HG03175 (cell line): ENCODE measurements at regions not wholly inside any gene's neighbourhood (a gene's known extent, or its start where the extent isn't known, plus 50 kb on each side); places are given as distances from the start of the nearest gene placed in this dataset.
"Not testable (repeated sequence)": the region's sequence is repeated elsewhere in the genome, so short reads cannot be mapped to it uniquely, and the experiment has no call there.

Experiments
- ATAC-seq: cut with Tn5 transposase; IDR thresholded peaks from one replicate; pipeline ENCODE4 v1.9.1; 2021; ENCODE audit warnings: mild to moderate bottlenecking, moderate library complexity; ENCODE audit not compliant: unreplicated experiment

DNA sequence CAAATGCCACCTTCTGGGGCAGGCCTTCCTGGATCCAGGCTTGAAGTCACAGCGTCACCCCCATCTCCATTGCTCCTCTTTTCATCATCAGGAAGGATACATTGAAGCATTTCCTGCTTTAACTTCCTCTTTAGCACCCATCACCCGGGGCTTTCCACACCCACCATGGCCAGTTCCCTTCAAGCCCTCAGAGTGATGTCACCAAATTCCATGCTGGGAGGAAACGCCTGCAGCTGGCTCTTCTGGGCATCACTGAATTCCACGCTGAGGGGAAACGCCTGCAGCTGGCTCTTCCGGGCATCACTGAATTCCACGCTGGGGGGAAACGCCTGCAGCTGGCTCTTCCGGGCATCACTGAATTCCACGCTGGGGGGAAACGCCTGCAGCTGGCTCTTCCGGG, 354.6 kb downstream of the SMOC2 start:
- not testable (repeated sequence) for ATAC-seq

DNA sequence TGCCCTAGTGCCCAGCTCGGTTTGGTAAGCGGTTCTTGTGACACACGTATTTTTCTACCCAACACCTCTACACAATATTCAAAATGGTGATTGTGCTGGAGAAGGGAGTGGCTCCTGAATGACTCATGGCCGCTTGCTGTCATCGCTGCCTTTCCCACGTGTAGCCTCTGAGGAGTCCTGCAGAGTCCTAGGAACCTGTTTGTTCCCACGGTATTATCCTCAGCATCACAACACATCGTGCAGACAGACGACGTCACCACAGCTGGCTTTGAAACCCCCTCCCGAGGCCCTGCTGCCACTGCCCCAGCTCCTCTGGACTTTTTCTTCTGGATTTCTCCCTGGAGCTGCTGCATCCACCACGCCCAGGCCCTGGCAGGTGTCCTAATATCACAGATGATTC, 353.5 kb downstream of the SMOC2 start:
- ATAC-seq = no peak

DNA sequence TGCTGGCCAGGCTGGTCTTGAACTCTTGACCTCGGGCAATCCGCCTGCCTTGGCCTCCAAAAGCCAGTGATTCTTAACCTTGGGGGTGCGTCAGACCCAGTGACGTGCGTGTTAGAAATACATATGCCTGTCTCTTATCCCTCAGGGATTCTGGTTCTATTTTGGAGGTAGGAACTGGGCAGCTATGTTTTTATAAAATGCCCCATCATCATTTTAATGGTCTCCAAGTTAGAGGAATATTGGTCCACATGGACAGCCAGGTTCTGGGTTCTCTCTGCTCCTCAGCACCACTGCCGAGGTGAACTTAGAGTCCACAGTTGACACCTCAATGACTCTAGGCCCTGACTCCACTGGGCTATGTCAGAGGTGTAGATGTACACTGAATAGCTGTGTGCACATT, 352.7 kb downstream of the SMOC2 start:
- ATAC-seq = no peak

DNA sequence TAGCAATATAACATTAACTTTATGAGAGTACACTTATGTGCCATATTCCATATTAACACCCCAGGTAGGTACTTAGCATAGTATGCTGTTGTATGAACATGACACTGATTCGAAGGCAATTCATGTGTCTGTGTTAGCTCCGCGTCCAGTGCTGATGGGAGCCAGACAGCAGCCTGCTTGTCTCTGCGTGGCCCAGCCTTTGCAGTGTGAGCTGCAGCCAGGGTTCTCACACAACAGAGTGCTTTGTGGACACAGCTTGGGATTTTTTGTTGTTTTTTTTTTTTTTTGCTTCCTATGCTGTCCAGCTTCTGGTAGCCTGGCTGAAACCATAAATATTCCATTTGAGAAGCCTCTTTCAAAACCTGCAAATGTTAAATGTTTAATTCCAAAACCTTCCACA, 350.9 kb downstream of the SMOC2 start:
- ATAC-seq = no peak

DNA sequence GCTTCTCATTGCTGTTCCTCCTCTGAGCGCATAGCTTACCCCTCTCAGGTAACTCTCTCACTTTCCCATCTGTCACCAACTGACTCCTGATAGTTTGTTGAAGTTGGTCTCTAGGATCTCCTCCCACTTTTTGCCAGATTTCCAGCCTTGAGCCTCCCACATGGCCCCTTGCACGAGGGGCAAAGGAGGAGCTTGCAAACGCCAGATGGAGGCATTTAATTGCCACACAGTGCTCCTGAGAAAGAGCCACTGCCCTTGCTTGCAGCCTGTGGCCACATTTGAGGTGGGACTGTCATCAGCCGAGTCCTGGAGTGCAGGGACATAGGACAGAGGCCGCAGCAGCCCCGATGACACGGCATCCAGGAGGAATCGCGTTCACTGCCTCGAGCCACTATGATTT, 348.7 kb downstream of the SMOC2 start:
- no peak for ATAC-seq

DNA sequence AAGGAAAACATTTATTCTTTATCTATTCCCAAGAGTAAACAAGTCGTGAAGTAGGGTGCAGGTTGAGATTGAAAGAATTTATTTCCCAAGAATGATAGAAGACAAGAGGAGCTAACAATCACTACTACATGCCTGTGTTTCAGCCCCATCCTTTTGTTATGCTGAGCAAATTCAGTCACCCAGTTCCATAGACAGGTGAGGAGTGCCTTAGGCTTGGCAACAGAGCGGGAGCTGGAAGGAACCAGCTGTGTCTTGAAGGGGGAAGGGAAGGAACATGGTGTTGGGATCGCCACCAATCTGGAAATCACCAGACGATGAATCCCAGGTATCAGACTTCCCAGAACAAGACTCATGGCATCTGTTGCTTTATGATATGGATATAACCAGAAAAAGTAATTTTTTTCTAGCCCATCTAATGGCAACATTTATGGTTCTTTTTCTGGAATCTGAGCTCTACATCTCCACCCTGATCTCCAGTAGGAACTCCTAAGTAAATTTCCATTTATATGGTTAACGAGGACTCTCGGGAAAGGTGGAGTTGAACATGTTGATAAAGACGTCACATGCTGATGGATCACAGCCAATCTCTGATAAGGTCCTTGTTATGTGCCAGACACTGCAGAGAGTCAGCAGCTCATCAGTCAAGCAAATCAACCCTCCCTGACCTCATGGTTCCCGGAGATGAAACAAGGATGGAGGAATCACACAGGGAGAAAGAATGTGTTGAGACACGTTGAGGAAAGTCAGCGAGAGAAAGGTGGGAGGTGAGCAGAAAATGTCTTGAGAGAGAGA, 344.9 kb downstream of the SMOC2 start:
- ATAC-seq = no peak

DNA sequence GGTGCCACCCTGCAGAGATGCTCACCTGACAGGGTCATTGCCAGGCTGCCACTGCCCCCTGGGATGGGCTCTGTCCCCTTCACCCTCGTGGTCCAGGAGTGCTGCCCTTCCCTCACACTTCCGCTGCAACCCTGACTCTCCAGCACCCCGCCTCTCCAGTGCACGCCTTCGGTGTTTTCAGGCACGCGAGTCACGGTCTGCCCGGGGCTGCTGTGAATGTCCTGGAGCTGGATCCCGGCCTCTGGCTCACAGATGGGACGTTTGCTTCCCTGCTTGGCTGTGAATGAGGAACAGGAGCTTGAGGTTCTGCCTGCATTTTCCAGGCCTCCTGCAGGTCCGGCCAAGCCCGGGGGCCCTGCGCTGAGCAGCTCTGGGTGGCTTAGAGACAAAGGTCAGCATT, 343.4 kb downstream of the SMOC2 start:
- no peak for ATAC-seq

DNA sequence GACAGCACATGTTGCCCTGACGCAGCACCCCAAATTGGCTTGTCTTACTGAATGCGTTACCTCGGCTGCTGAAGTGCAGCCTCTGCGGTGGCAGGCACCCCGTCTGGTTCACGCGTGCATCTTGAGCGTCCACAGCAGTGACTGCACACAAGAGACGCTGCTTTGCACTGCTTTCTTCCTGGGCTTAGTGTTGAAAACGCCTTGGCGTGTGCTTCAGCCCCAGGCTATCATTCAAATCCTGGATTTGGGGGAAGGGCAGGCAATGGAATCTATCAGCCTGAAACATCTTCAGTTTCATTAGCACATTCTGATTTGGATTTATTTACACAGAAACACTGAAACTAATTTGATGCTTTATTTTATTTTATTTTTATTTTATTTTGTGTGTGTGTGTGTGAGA, 342.7 kb downstream of the SMOC2 start:
- no peak for ATAC-seq

DNA sequence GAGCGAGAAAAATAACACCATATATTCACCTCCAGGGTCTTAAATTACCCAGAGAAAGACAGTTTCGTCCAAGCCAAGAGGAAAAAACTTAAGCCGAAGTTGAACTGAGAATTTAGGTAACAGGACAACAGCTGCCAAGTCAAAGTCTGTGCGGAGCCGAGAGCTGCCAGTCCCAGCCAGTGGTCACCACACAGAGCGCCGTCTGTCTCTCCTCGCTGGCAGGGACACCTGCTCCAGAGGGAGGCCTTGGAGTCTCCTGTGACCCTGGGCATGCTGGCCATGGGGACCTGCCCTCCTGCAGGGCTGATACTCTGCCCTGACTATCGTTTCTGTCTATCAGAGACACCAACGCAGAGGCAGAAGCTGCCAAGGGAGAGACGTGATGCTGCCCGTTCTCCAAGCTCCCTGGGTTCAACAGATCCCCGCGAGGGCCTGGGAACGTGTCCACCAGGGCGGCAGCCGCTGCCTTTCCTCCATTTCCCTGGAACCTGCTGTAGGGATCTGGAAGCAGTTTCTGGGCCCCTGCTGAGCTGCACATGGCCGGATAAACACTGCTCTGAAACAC, 341.3 kb downstream of the SMOC2 start:
- no peak for ATAC-seq

DNA sequence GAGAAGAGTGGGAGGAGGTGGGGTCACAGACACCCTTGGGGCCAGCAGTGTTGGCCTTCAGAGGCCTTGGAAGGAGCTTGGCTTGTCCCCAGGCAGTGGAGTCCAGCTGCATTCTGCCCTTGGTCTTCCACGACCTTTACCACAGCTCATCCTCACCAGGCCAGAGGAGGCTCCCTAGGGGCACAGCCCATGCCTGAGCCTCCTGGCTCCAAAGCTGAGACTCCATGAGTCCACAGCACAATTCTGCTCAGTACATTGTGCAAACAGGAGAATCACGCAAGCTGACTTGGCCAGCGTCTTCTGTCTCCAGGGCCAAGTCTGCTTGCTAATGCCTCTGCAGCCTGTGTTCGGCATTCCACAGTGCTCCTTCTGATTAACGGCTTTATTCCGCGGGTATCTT, 337.2 kb downstream of the SMOC2 start:
- ATAC-seq = no peak

DNA sequence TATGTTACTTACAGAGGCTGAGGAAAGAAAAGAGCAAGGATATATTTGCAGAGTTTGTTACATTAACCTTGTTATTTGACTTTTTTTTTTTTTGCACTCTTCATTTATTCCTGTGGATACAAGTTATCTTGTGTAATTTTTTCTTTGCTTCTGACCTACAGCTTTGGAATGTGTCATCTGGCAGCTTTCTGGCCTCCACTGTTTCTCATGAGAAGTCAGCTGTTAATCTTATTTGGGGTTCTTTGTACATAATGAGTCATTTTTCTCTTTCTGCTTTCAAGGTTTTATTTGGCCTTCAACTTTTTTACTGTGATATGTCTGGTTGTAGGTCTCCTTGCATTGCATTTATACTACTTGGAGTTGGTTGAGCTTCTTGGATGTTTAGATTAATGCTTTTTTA, 333.4 kb downstream of the SMOC2 start:
- no peak for ATAC-seq

DNA sequence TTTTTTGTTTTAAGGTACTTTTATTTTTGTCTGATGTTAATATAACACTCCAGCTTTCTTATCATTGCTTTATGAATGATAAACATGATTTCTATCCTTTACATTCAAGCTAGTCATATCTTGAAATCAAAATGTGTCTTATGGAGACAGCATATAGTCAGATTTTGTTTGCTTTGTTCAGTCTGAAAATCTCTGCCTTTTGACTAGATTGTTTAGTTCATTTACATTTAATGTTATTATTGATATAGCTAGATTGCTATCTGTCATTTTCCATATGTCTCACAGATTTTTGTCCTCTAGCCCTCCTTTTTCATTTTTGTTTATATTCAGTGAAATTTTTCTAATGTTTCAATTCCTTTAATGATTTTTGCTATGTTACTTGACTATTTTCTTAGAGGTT, 332.8 kb downstream of the SMOC2 start:
- ATAC-seq = no peak

DNA sequence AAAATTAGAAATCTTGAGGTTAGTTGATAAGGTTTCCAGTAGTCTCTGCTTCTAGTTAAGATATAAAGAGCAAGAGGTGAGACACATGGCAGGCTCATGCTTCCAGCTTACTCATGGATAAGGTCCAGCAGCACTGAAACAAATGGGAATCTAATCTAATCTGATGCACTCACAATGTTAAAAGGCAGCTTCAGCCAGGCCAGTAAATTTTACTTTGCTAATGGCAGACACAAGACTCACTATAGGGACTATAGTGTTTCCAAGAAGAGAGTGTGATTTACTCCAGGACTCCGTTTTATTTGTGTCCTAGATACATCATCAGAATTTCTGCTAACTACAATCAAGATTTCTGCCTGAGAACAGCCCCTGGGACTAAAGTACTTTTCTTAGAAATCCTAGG, 324.8 kb downstream of the SMOC2 start:
- ATAC-seq = no peak

DNA sequence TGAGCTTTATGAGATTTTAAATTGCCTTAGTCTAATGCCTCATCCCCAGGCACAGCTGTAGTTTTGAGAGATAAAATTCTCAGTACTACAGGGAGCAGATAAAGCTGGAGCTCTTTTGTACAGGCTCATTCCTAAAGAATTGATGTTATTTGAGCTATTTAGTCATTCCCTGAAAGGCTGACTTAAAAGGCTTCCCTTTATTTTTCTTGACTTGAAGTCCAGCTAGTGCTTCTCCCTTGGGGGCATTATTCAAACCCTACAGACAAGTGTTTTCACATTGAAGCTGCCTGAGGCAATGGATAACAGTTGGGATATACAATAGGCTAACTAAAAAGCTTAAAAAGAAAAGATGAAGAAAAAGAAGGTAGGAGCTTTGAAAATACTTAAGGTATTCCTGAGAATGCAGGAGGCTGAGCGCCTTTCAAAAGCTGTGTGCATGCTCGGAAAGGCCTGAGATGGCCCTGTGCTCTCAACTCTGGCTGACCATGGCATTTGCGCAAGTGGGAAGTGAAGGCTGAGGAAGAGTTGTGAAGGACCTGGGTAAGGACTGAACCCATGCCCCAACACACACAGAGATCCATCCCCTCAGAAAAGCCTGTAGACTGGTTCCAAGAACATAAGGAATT, 315.1 kb downstream of the SMOC2 start:
- no peak for ATAC-seq

DNA sequence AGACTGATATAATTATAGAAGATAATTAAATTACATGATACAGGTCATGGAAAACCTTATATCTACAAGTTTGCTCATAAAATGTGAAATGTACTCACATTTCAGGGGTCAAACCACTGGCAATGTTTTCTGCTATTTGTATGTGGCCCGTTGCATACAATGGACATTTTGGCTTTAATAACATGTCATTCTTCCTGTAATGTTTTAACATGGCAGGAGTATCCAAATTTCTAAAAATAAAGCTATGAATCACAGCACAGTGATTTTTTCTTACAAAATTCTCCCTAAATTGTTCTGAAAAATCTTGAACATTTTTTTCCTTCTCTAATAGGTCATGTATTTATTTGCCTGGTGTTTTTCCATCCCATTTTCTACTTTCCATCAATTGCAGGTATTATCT, 305.7 kb downstream of the SMOC2 start:
- no peak for ATAC-seq

DNA sequence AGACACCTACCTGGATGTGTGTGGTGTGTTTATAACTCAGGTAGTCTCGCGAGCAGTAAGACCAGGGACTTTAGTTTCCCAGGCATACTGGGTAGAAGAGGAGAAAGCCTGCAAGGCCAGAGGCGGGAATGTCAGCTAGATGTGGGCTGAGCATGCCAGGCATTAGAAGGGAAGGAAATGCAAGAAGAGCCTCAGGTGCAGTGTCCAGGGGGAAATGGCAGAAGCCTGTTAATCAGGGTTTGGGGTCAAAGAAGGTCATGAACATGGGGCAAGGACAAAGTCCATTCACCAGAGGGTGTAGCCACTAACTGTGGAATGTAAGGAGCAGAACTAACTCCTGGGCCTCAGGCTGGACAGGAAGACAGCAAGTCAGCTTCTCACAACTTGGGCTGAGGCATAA, 305.0 kb downstream of the SMOC2 start:
- ATAC-seq = no peak

DNA sequence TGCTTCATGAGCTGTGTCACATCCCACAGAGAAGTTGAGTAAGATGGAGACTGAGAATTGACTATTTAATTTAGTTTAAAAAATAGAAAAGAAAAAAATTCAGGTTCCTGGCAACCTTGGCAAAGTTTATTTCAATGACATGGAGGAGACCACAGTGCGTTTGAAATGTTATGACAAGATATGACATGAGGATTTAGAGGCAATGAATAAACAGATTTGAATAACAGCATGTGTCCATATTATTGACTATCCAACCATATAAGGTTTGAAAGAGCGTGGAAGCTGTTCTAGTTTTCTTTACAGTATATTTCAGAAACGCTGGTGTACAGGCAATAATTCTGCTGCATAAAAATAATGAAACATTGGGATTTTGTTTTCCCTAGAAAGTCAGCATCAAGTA, 303.9 kb downstream of the SMOC2 start:
- no peak for ATAC-seq

DNA sequence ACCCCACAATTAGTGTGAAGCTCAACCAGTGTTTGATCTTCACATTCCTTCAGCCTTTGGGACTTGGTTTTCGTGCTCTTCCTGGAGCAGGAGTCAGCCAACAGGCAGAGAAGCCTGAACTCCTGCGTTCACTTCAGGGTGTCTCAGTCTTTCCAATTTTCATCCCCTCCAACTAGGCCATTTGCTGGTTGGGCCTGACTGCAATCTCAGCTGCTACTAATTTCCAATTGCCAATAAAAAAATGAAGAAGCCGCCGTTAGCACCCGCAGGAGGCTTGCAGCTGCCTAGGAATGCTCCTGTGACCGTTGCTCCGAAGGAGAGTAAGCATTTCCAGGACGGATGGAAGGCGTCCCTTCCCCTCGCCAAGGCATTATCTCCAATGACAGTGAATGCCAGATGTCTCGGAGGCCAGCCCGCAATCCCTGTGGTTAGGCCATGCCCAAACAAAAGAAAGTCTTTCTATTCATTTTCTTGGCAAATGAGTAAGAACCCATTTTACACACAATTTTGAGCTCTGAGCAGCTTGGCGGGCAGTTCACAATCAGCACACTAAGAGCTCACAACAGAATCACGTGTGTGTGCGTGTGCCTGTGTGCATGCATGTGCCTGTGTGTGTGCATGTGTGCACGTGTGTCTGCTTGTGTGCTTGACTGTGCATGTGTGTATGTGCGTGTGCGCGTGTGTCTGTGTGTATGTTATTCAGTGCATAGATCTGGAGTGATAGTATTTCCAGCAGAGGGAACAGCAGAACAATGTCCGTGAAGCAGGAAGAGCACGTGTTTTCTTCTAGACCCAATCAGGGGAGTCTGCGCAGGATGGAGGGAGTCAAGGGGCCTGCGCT, 301.2 kb downstream of the SMOC2 start:
- ATAC-seq = no peak

DNA sequence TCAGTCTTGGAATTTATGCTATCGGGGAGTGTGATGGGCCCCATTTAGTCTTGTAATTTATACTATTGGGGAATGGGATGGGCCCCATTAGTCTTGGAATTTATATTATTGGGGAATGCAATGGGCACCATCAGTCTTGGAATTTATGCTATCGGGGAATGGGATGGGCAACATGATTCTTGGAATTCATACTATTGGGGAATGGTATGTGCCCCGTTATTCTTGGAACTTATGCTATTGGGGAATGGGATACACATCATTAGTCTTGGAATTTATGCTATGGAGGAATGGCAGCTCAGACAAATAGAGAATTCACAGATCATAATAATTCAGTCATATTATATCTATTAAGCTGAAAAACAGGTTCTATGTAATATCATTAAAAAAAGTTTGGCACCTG, 300.3 kb downstream of the SMOC2 start:
- ATAC-seq = no peak

DNA sequence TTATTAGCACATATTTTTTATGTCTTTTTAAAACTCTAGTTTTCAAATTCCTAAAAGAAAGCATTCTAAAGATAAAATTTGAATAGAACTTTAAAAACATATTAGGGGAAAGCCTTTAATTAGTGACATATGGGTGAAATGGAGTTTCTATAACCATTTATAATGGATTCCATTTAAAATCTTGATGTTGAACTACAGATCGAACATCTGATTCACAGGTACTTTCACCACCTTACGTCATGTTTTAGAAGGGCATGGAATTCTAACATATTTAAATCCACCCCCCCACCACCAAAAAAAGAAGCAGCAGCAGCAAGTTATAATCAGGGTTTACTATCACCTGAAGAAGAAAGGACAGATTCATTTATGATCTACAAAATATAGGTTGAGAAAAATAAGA, 298.4 kb downstream of the SMOC2 start:
- ATAC-seq = no peak

DNA sequence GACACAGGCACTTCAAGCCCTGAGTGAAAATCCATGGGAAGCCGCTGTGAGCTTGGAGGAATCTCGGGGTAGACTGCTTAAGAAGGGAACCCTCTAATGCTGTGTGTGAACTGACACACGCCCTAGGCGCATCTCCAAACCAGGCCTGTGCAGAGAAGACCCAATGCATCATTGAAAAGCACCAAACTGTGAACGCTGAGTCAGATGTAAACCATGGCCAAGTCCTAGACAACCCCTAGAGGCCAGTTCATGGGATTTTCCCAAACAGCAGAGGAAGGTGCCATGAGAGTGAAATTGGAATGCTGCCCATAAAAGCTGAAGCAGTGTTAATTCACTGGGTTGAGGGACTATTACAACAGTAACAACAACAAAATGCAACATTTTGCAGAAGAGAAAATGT, 296.5 kb downstream of the SMOC2 start:
- no peak for ATAC-seq

DNA sequence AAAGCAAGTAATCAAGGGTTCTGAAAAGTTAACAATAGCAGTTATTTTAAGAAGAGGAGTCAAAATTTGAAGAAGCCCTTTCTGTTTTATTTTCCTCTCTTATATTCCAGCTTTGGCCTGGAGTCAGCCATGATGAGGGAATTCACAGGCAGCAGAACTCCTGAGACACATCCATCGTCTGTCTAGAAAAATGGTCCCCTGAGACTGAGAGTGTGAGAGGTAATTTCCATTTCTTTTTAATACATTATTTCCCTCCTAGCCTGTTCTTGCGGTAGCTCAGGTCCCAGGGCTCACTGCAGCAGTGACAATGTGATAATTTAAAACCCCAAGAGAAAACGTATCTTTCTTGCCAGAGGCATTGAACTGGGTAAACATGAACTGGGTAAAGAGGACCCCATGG, 296.0 kb downstream of the SMOC2 start:
- ATAC-seq = no peak
